ENCODE measurements at regions not wholly inside any gene's neighbourhood (a gene's known extent, or its start where the extent isn't known, plus 50 kb on each side); places are given as distances from the start of the nearest gene placed in this dataset.
"Not testable (repeated sequence)": the region's sequence is repeated elsewhere in the genome, so short reads cannot be mapped to it uniquely, and the experiment has no call there.

GRCh38 chr12:90828621-90829020 lies 126.4 kb downstream of the CCER1 start:
- DNase-seq (ENCODE audit: low spot score), result no peak

- no peak for DNase-seq (ENCODE audit: low spot score)
Measured at GRCh38 chr12:90827567-90827966, 127.4 kb downstream of the CCER1 start.

GRCh38 chr12:90826036-90826435 lies 128.9 kb downstream of the CCER1 start:
- DNase-seq (ENCODE audit: low spot score), result no peak

- DNase-seq (ENCODE audit: low spot score), result no peak
Measured at GRCh38 chr12:90823859-90824258, 131.1 kb downstream of the CCER1 start.

GRCh38 chr12:90819709-90820108 lies 135.3 kb downstream of the CCER1 start:
- no peak for DNase-seq (ENCODE audit: low spot score)

GRCh38 chr12:90816353-90817089 lies 138.5 kb downstream of the CCER1 start:
- DNase-seq (ENCODE audit: low spot score), result no peak

GRCh38 chr12:90809940-90810339 lies 145.0 kb downstream of the CCER1 start:
- DNase-seq (ENCODE audit: low spot score), result no peak

GRCh38 chr12:90808568-90808967 lies 146.4 kb downstream of the CCER1 start:
- no peak for DNase-seq (ENCODE audit: low spot score)

- no peak for DNase-seq (ENCODE audit: low spot score)
Measured at GRCh38 chr12:90802727-90803126, 152.2 kb downstream of the CCER1 start.

- no peak for DNase-seq (ENCODE audit: low spot score)
Measured at GRCh38 chr12:90801776-90802175, 153.2 kb downstream of the CCER1 start.

- DNase-seq (ENCODE audit: low spot score), result no peak
Measured at GRCh38 chr12:90794212-90794611, 160.8 kb downstream of the CCER1 start.

GRCh38 chr12:90792718-90793117 lies 162.3 kb downstream of the CCER1 start:
- DNase-seq (ENCODE audit: low spot score), result not testable (repeated sequence)

GRCh38 chr12:90791445-90791844 lies 163.5 kb downstream of the CCER1 start:
- no peak for DNase-seq (ENCODE audit: low spot score)

- DNase-seq (ENCODE audit: low spot score), result no peak
Measured at GRCh38 chr12:90790747-90791146, 164.2 kb downstream of the CCER1 start.

GRCh38 chr12:90773491-90773890 lies 181.5 kb downstream of the CCER1 start:
- DNase-seq (ENCODE audit: low spot score), result no peak

- DNase-seq (ENCODE audit: low spot score), result no peak
Measured at GRCh38 chr12:90770861-90771260, 184.1 kb downstream of the CCER1 start.

- DNase-seq (ENCODE audit: low spot score), result no peak
Measured at GRCh38 chr12:90757957-90758356, 197.0 kb downstream of the CCER1 start.

- DNase-seq (ENCODE audit: low spot score), result no peak
Measured at GRCh38 chr12:90745211-90745610, 209.8 kb downstream of the CCER1 start.

GRCh38 chr12:90741611-90742010 lies 213.4 kb downstream of the CCER1 start:
- no peak for DNase-seq (ENCODE audit: low spot score)

GRCh38 chr12:90729736-90730135 lies 225.2 kb downstream of the CCER1 start:
- DNase-seq (ENCODE audit: low spot score), result no peak

GRCh38 chr12:90712671-90713070 lies 242.3 kb downstream of the CCER1 start:
- no peak for DNase-seq (ENCODE audit: low spot score)

- no peak for DNase-seq (ENCODE audit: low spot score)
Measured at GRCh38 chr12:90710711-90711110, 244.3 kb downstream of the CCER1 start.

GRCh38 chr12:90706036-90706435 lies 248.9 kb downstream of the CCER1 start:
- DNase-seq (ENCODE audit: low spot score), result no peak

- DNase-seq (ENCODE audit: low spot score), result no peak
Measured at GRCh38 chr12:90695415-90695814, 259.6 kb downstream of the CCER1 start.

All from HuH-7.5 (cell line).